GM06990 (cell line): ENCODE measurements at regions not wholly inside any gene's neighbourhood (a gene's known extent, or its start where the extent isn't known, plus 50 kb on each side); places are given as distances from the start of the nearest gene placed in this dataset.

Experiments used
- DNase-seq: peaks from one replicate; pipeline ENCODE4 v3.0.0-alpha.2; 2011; ENCODE audit not compliant: insufficient read length; ENCODE audit errors: extremely low read depth
- H3K27me3 ChIP-seq: replicated peaks from 2 replicates; pipeline ENCODE4 v1.6.0; 2011; ENCODE audit warnings: low read length; ENCODE audit not compliant: control insufficient read depth, insufficient read depth
- H3K36me3 ChIP-seq: 2 replicates; pipeline ENCODE4 v1.5.1; 2011; ENCODE audit warnings: low read length; ENCODE audit not compliant: control insufficient read depth, insufficient read depth
- H3K4me3 ChIP-seq: replicated peaks from 2 replicates; pipeline ENCODE4 v1.5.1; 2011; ENCODE audit warnings: low read depth, mild to moderate bottlenecking, control low read depth, low read length
- CTCF ChIP-seq: IDR thresholded peaks from 2 replicates; pipeline ENCODE4 v1.5.1; 2011; ENCODE audit warnings: low read length, control low read depth, mild to moderate bottlenecking, inconsistent platforms; ENCODE audit not compliant: insufficient read depth, poor library complexity, severe bottlenecking

- no peaks in the 10 kb centered on the region for H3K36me3 ChIP-seq
- TF ChIP-seq CTCF, result no peak
- no peak overlapping the region for H3K4me3 ChIP-seq
- no peak for DNase-seq
- H3K27me3 ChIP-seq, result no peaks in the 10 kb centered on the region; the same call in 1 of the 2 replicates
These were observed 68.1 kb upstream of the F3 start for GRCh38 chr1:94609619-94610018.

- Histone ChIP-seq H3K36me3 (no peaks in the 10 kb centered on the region), H3K4me3 (no peak overlapping the region), H3K27me3 (no peaks in the 10 kb centered on the region; the same call in 1 of the 2 replicates)
- no peak for DNase-seq
- TF ChIP-seq CTCF, result no peak
These were observed 67.4 kb upstream of the F3 start for GRCh38 chr1:94608852-94609530.

GRCh38 chr1:94608142-94608851, 66.7 kb upstream of the F3 start:
- H3K36me3 ChIP-seq, result no peaks in the 10 kb centered on the region

GRCh38 chr1:94607398-94607797, 65.8 kb upstream of the F3 start:
- no peak for DNase-seq
- no peaks in the 10 kb centered on the region; the same call in 1 of the 2 replicates for H3K27me3 ChIP-seq
- TF ChIP-seq CTCF, result no peak
- no peaks in the 10 kb centered on the region for H3K36me3 ChIP-seq
- no peak overlapping the region for H3K4me3 ChIP-seq

More at GRCh38 chr1:94608142-94608851, 66.7 kb upstream of the F3 start:
- no peak for DNase-seq
- Histone ChIP-seq H3K4me3 (no peak overlapping the region), H3K27me3 (no peaks in the 10 kb centered on the region; the same call in 1 of the 2 replicates)
- no peak for TF ChIP-seq CTCF

GRCh38 chr1:94606471-94606870, 64.9 kb upstream of the F3 start:
- no peaks in the 10 kb centered on the region for H3K36me3 ChIP-seq
- TF ChIP-seq CTCF, result no peak
- no peak overlapping the region for H3K4me3 ChIP-seq
- no peaks in the 10 kb centered on the region; the same call in 1 of the 2 replicates for H3K27me3 ChIP-seq
- DNase-seq, result no peak
